Eye (tissue), 1 donor: ENCODE measurements at regions not wholly inside any gene's neighbourhood (a gene's known extent, or its start where the extent isn't known, plus 50 kb on each side); places are given as distances from the start of the nearest gene placed in this dataset.
A peak's percentile ranks its signal among the peaks of the same experiment; 100 is the strongest.

ENCODE experiments used
- DNase-seq: peaks from one replicate; pipeline ENCODE4 v3.0.0-alpha.2; 2015

- no peak for DNase-seq
Observed at GRCh38 chrX:130974323-130974722, 71.3 kb upstream of the ENOX2 start.

DNA sequence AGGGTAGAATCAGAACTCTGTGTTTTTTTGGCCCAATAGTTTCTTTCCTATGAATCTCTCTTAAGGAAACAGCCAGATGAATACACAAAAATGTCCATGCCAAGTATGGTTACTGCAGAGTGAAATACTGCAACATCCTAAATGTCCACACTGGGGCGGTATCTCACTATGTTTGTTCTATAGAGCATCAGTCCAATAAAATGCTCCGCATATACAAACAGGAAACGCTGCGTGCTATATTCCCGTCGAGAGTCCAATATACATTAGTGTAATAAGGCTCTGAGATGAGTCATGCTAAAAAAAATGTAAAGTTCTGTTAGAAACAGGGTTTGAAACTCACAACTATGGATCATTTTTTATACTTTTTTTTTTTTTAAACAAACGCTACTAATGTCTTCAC is 72.9 kb upstream of the ENOX2 start:
- DNase-seq = peak; percentile 69

GRCh38 chrX:130981836-130982235 is 76.3 kb upstream of the ARHGAP36 start:
- no peak for DNase-seq

DNA sequence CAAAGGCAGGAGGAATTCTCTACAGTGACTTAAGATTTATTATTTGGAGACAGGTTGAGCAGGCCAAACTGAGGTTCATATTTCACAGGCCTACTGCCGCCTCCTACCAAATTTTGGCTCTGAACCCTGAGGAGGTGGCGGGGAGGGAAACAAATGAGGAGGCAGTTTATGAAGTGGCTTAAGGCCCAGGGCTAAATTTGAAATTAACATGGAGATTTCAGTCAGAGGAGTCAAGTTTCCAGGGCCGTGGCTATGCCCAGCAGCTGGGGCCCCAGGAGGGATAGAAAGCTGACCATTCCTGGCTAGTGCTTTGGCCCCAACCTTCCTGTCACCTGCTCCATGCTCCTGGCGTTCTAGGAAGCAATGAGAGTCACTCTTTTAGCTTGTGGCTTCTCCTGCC is 73.4 kb upstream of the ARHGAP36 start:
- DNase-seq = no peak

- no peak for DNase-seq
Observed at GRCh38 chrX:130987241-130987640, 70.9 kb upstream of the ARHGAP36 start.

DNA sequence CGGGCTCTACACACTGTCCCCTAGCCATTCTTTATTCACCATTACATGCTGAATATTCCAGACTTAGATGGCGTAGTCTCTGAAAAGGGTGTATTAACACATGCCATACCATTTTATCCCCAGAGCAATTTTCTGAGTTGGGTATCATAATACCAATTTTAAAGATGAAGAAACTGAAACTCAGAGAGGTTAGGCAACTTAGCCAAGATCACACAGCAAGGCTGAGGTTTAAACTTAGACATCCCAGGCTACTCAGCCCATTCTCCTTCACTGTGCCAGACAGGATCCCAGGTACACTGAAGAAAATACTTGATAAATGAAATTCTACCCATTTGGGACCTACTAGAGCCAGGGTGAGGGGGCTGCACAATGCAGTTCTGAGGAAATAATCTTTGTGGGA is 67.4 kb upstream of the ARHGAP36 start:
- no peak for DNase-seq

- DNase-seq = peak; percentile 58
Observed at GRCh38 chrX:130994671-130995070, 63.5 kb upstream of the ARHGAP36 start.

- DNase-seq = no peak
Observed at GRCh38 chrX:130995439-130995838, 62.7 kb upstream of the ARHGAP36 start.

GRCh38 chrX:130997314-130997713 is 60.8 kb upstream of the ARHGAP36 start:
- DNase-seq = no peak

DNA sequence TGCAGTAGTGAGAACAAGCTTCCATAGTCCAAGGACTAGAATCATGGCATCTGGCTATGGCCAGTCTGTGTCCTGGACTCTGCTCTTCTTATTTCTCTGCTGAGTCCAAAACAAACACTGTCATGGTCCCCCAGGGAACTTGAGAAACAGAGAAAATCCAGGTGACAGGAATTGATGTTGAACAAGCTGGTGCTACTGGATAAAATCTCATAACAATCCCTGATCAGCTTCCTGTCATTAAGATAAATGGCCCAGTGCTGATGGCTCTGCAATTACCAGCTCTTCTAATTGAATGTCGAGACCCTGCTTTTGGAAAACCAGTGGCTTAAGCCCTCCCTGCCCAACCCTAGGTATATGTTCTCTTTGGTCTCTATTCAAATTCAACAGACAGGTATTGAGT is 58.8 kb upstream of the ARHGAP36 start:
- no peak for DNase-seq
